HUES64 (cell line): ENCODE measurements at regions not wholly inside any gene's neighbourhood (a gene's known extent, or its start where the extent isn't known, plus 50 kb on each side); places are given as distances from the start of the nearest gene placed in this dataset.

Experiments used
- H3K27ac ChIP-seq: 2 replicates; pipeline ENCODE4 v1.7.0; 2013; ENCODE audit warnings: low read depth, low read length, inconsistent platforms
- H3K27me3 ChIP-seq: 2 replicates; pipeline ENCODE4 v1.6.1; 2013; ENCODE audit warnings: mild to moderate bottlenecking, low read length; ENCODE audit not compliant: insufficient read depth
- H3K36me3 ChIP-seq: 2 replicates; pipeline ENCODE4 v1.6.1; 2013; ENCODE audit warnings: mild to moderate bottlenecking, low read length; ENCODE audit not compliant: insufficient read depth
- H3K4me1 ChIP-seq: 2 replicates; pipeline ENCODE4 v1.6.1; 2013; ENCODE audit warnings: mild to moderate bottlenecking, low read length, moderate library complexity; ENCODE audit not compliant: insufficient read depth
- H3K4me3 ChIP-seq: 2 replicates; pipeline ENCODE4 v1.5.1; 2013; ENCODE audit warnings: mild to moderate bottlenecking, low read length, moderate library complexity
- H3K9ac ChIP-seq: 2 replicates; pipeline ENCODE4 v1.6.1; 2013; ENCODE audit warnings: mild to moderate bottlenecking, low read depth, low read length
- H3K9me3 ChIP-seq: 2 replicates; pipeline ENCODE4 v1.6.1; 2013; ENCODE audit warnings: low read depth, low read length; ENCODE audit not compliant: insufficient read depth
- WGBS: fragments of 150-250, 120-280 bp; methylation state at CpG from one replicate; pipeline ENCODE4 v1.1.7; 2013; ENCODE audit warnings: missing lambda C conversion rate; 5-methylcytosine and 5-hydroxymethylcytosine counted together

GRCh38 chr1:239792157-239792556 is 299.5 kb upstream of the FMN2 start:
- no peak overlapping the region for H3K27ac ChIP-seq
- no peaks in the 10 kb centered on the region for H3K36me3 ChIP-seq
- H3K9me3 ChIP-seq, result no peaks in the 10 kb centered on the region
- H3K27me3 ChIP-seq, result no peaks in the 10 kb centered on the region
- no peak overlapping the region for H3K9ac ChIP-seq
- no peak overlapping the region for H3K4me3 ChIP-seq
- no peaks in the 10 kb centered on the region for H3K4me1 ChIP-seq

GRCh38 chr1:239795304-239795703 is 296.4 kb upstream of the FMN2 start:
- 78% methylated on average over 3 of the region's 3 CpGs for WGBS
- Histone ChIP-seq H3K36me3 (no peaks in the 10 kb centered on the region), H3K27ac (no peak overlapping the region), H3K4me1 (no peaks in the 10 kb centered on the region), H3K27me3 (no peaks in the 10 kb centered on the region), H3K4me3 (no peak overlapping the region), H3K9ac (no peak overlapping the region), H3K9me3 (no peaks in the 10 kb centered on the region)

GRCh38 chr1:239799617-239800016 is 292.1 kb upstream of the FMN2 start:
- no peak overlapping the region for H3K4me3 ChIP-seq
- no peaks in the 10 kb centered on the region for H3K4me1 ChIP-seq
- H3K27ac ChIP-seq, result no peak overlapping the region
- WGBS, result 97% methylated on average over 3 of the region's 3 CpGs
- no peaks in the 10 kb centered on the region for H3K36me3 ChIP-seq
- no peaks in the 10 kb centered on the region for H3K27me3 ChIP-seq
- H3K9me3 ChIP-seq, result no peaks in the 10 kb centered on the region
- no peak overlapping the region for H3K9ac ChIP-seq

- Histone ChIP-seq H3K36me3 (no peaks in the 10 kb centered on the region), H3K9me3 (no peaks in the 10 kb centered on the region), H3K4me3 (no peak overlapping the region), H3K27ac (no peak overlapping the region), H3K27me3 (no peaks in the 10 kb centered on the region), H3K4me1 (no peaks in the 10 kb centered on the region), H3K9ac (no peak overlapping the region)
- WGBS, result 94% methylated on average over 2 of the region's 3 CpGs
Measured at GRCh38 chr1:239800861-239801260, 290.8 kb upstream of the FMN2 start.

- H3K36me3 ChIP-seq, result no peaks in the 10 kb centered on the region
- H3K9ac ChIP-seq, result no peak overlapping the region
- no peaks in the 10 kb centered on the region for H3K9me3 ChIP-seq
Measured at GRCh38 chr1:239802275-239802674, 289.4 kb upstream of the FMN2 start.

GRCh38 chr1:239803781-239804180 is 287.9 kb upstream of the FMN2 start:
- no peak overlapping the region for H3K4me3 ChIP-seq
- H3K9me3 ChIP-seq, result no peaks in the 10 kb centered on the region
- no peak overlapping the region for H3K9ac ChIP-seq
- peaks cover 14% of the 10 kb centered on the region; the same call in 1 of the 2 replicates for H3K4me1 ChIP-seq
- WGBS, result 91% methylated on average over 6 of the region's 6 CpGs
- no peaks in the 10 kb centered on the region for H3K36me3 ChIP-seq
- H3K27me3 ChIP-seq, result no peaks in the 10 kb centered on the region
- H3K27ac ChIP-seq, result no peak overlapping the region

More at GRCh38 chr1:239802275-239802674, 289.4 kb upstream of the FMN2 start:
- peaks cover 4% of the 10 kb centered on the region; the same call in 1 of the 2 replicates for H3K4me1 ChIP-seq
- no peaks in the 10 kb centered on the region for H3K27me3 ChIP-seq
- no peak overlapping the region for H3K4me3 ChIP-seq
- no peak overlapping the region for H3K27ac ChIP-seq
- 91% methylated on average over 2 of the region's 3 CpGs for WGBS

GRCh38 chr1:239804266-239804665 is 287.4 kb upstream of the FMN2 start:
- no peaks in the 10 kb centered on the region for H3K9me3 ChIP-seq
- no peaks in the 10 kb centered on the region for H3K36me3 ChIP-seq
- H3K9ac ChIP-seq, result no peak overlapping the region
- no peaks in the 10 kb centered on the region for H3K27me3 ChIP-seq
- 98% methylated on average over 4 of the region's 4 CpGs for WGBS
- H3K27ac ChIP-seq, result no peak overlapping the region
- no peak overlapping the region for H3K4me3 ChIP-seq
- H3K4me1 ChIP-seq, result peaks cover 14% of the 10 kb centered on the region; the same call in 1 of the 2 replicates

- Histone ChIP-seq H3K9me3 (no peaks in the 10 kb centered on the region), H3K9ac (no peak overlapping the region), H3K27ac (no peak overlapping the region), H3K36me3 (no peaks in the 10 kb centered on the region), H3K4me3 (no peak overlapping the region), H3K27me3 (no peaks in the 10 kb centered on the region), H3K4me1 (peaks cover 18% of the 10 kb centered on the region)
- WGBS, result 89% methylated on average over 4 of the region's 4 CpGs
Measured at GRCh38 chr1:239805042-239805441, 286.6 kb upstream of the FMN2 start.

GRCh38 chr1:239805851-239806772 is 285.6 kb upstream of the FMN2 start:
- Histone ChIP-seq H3K9ac (no peak overlapping the region), H3K27ac (no peak overlapping the region), H3K4me3 (no peak overlapping the region), H3K27me3 (no peaks in the 10 kb centered on the region), H3K9me3 (no peaks in the 10 kb centered on the region), H3K4me1 (peaks cover 28% of the 10 kb centered on the region), H3K36me3 (no peaks in the 10 kb centered on the region)
- WGBS, result 92% methylated on average over 7 of the region's 10 CpGs

- WGBS, result 97% methylated on average over 2 of the region's 2 CpGs
- H3K4me1 ChIP-seq, result peaks cover 36% of the 10 kb centered on the region
- no peaks in the 10 kb centered on the region for H3K36me3 ChIP-seq
- H3K9ac ChIP-seq, result no peak overlapping the region
- no peak overlapping the region for H3K4me3 ChIP-seq
- no peaks in the 10 kb centered on the region for H3K27me3 ChIP-seq
- no peak overlapping the region for H3K27ac ChIP-seq
- no peaks in the 10 kb centered on the region for H3K9me3 ChIP-seq
Measured at GRCh38 chr1:239806897-239807296, 284.8 kb upstream of the FMN2 start.

GRCh38 chr1:239807361-239807760 is 284.3 kb upstream of the FMN2 start:
- peaks cover 37% of the 10 kb centered on the region for H3K4me1 ChIP-seq

More at GRCh38 chr1:239807361-239807760, 284.3 kb upstream of the FMN2 start:
- no peaks in the 10 kb centered on the region for H3K9me3 ChIP-seq
- no peak overlapping the region for H3K27ac ChIP-seq
- no peak overlapping the region for H3K4me3 ChIP-seq
- H3K36me3 ChIP-seq, result no peaks in the 10 kb centered on the region
- H3K9ac ChIP-seq, result no peak overlapping the region
- no peaks in the 10 kb centered on the region for H3K27me3 ChIP-seq
